Activated CD4-positive, alpha-beta T cell treated with anti-CD3 and anti-CD28 coated beads, Interleukin-2, amount 10 ng/mL, durations not matched to agents 7 days and 5 days (primary cell): ENCODE measurements at regions not wholly inside any gene's neighbourhood (a gene's known extent, or its start where the extent isn't known, plus 50 kb on each side); places are given as distances from the start of the nearest gene placed in this dataset.

Experiments used
- CTCF ChIA-PET: fragments of 350-600 bp; sonication (Branson Sonifier 250); formaldehyde crosslinking; loops from one replicate; lab custom pipeline; 2021; ENCODE audit warnings: antibody characterized with exemption; lab: Charles Lee
- POLR2A ChIA-PET: fragments of 350-600 bp; sonication (Branson Sonifier 250); formaldehyde crosslinking; loops from one replicate; lab custom pipeline; 2021; ENCODE audit warnings: antibody characterized with exemption; lab: Charles Lee
- DNase-seq: peaks from one replicate; pipeline ENCODE4 v3.0.0-alpha.2; 2020
- H3K27ac Mint-ChIP-seq: one replicate; pipeline ENCODE4 v1.8.0; 2021; ENCODE audit warnings: mild to moderate bottlenecking, moderate library complexity, mixed read lengths
- H3K27me3 Mint-ChIP-seq: one replicate; pipeline ENCODE4 v1.8.0; 2021; ENCODE audit warnings: mixed read lengths
- H3K36me3 Mint-ChIP-seq: one replicate; pipeline ENCODE4 v1.8.0; 2021; ENCODE audit warnings: low read depth, mixed read lengths
- H3K4me1 Mint-ChIP-seq: one replicate; pipeline ENCODE4 v1.8.0; 2021; ENCODE audit warnings: mixed read lengths
- H3K4me3 Mint-ChIP-seq: one replicate; pipeline ENCODE4 v1.8.0; 2021; ENCODE audit warnings: mild to moderate bottlenecking, moderate library complexity, mixed read lengths
- H3K9me3 Mint-ChIP-seq: one replicate; pipeline ENCODE4 v1.8.0; 2021; ENCODE audit warnings: mixed read lengths

GRCh38 chr15:23897531-23897930, 210.4 kb upstream of the NDN start:
- Mint-ChIP-seq H3K4me1 (no peaks in the 10 kb centered on the region), H3K4me3 (no peak overlapping the region), H3K36me3 (no peaks in the 10 kb centered on the region), H3K27ac (no peak overlapping the region), H3K9me3 (peaks cover 25% of the 10 kb centered on the region), H3K27me3 (no peaks in the 10 kb centered on the region)
- ChIA-PET POLR2A (no interaction called here), CTCF (no interaction called here)
- no peak for DNase-seq

DNA sequence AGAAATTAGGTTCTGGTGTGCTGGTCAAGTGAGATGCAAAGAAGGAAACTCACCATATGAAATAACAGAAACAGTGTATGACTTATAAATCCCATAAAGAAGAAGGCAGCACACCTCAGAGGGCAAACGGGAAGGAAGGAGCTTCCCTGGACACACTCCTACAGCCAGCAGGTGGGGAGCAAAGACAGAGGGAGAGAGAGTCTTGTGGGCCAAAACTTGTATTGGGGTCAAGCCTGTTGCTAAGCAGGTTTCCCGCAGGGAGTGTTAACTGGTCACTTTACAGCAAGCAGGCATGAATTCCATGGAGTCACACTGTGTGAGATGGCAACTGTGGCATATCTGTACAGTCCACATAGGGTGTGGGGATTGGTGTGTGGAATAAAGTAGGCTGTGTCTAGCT, 222.9 kb upstream of the NDN start:
- POLR2A ChIA-PET: no interaction called here

DNA sequence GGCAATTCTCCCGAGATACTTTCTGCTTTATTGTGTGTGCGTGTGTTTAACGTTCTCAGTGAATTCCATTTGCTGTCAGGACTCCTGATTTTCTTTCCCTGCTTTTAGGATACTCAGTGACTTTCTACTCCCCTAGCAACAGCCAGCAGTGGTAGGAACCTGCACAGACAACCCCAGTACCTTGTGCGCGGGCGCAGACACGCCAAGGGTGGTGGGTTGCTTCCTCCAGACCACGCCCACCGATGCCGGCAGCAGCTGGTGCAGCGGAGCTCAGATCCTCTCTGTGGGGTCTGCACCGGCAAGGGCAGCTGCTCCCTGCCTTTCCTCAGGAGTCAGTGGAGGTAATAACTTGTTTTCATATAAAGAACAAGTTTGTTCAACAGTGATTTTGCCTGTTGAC, 225.1 kb upstream of the NDN start:
- H3K27ac Mint-ChIP-seq: no peak overlapping the region
- no peaks in the 10 kb centered on the region for H3K27me3 Mint-ChIP-seq
- ChIA-PET POLR2A (no interaction called here), CTCF (no interaction called here)
- no peak for DNase-seq
- peaks cover 16% of the 10 kb centered on the region for H3K9me3 Mint-ChIP-seq
- no peak overlapping the region for H3K4me3 Mint-ChIP-seq
- H3K36me3 Mint-ChIP-seq: no peaks in the 10 kb centered on the region
- no peaks in the 10 kb centered on the region for H3K4me1 Mint-ChIP-seq

More for the DNA sequence above, 222.9 kb upstream of the NDN start:
- Mint-ChIP-seq H3K36me3 (no peaks in the 10 kb centered on the region), H3K27me3 (no peaks in the 10 kb centered on the region), H3K4me3 (no peak overlapping the region), H3K27ac (no peak overlapping the region), H3K9me3 (peaks cover 20% of the 10 kb centered on the region), H3K4me1 (no peaks in the 10 kb centered on the region)
- CTCF ChIA-PET: no interaction called here
- no peak for DNase-seq

GRCh38 chr15:23913081-23913480, 226.0 kb upstream of the NDN start:
- CTCF ChIA-PET: no interaction called here
- peaks cover 14% of the 10 kb centered on the region for H3K9me3 Mint-ChIP-seq
- no peak for DNase-seq

DNA sequence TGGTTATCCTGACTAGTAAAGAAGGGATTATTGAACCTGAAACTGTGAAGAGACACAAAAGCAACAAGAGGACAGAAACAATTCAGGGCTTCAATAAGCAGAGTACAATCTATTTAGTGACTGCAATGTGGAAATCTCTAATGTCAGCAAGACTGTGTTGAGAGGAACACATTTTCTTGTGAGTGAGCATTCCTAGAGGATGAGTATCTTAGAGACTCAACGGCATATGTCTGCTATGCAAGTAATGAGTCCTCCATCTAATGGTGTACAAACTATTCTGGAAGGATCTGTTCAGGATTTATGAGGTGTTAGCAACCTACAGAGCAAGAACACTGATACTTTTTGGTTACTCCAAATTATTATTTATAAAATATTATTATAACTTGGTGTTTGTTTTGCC, 226.5 kb upstream of the NDN start:
- Mint-ChIP-seq H3K9me3 (peaks cover 11% of the 10 kb centered on the region), H3K27ac (no peak overlapping the region), H3K27me3 (no peaks in the 10 kb centered on the region), H3K4me3 (no peak overlapping the region), H3K36me3 (no peaks in the 10 kb centered on the region), H3K4me1 (no peaks in the 10 kb centered on the region)
- CTCF ChIA-PET: no interaction called here
- POLR2A ChIA-PET: no interaction called here
- no peak for DNase-seq

More at GRCh38 chr15:23913081-23913480, 226.0 kb upstream of the NDN start:
- H3K4me1 Mint-ChIP-seq: no peaks in the 10 kb centered on the region
- H3K27ac Mint-ChIP-seq: no peak overlapping the region
- POLR2A ChIA-PET: no interaction called here
- H3K27me3 Mint-ChIP-seq: no peaks in the 10 kb centered on the region
- no peak overlapping the region for H3K4me3 Mint-ChIP-seq
- no peaks in the 10 kb centered on the region for H3K36me3 Mint-ChIP-seq

GRCh38 chr15:23924686-23925085, 237.6 kb upstream of the NDN start:
- no peak for DNase-seq
- H3K9me3 Mint-ChIP-seq: peaks cover 20% of the 10 kb centered on the region
- POLR2A ChIA-PET: no interaction called here
- no peak overlapping the region for H3K27ac Mint-ChIP-seq
- CTCF ChIA-PET: no interaction called here
- no peaks in the 10 kb centered on the region for H3K4me1 Mint-ChIP-seq
- H3K36me3 Mint-ChIP-seq: no peaks in the 10 kb centered on the region
- H3K27me3 Mint-ChIP-seq: no peaks in the 10 kb centered on the region
- no peak overlapping the region for H3K4me3 Mint-ChIP-seq

DNA sequence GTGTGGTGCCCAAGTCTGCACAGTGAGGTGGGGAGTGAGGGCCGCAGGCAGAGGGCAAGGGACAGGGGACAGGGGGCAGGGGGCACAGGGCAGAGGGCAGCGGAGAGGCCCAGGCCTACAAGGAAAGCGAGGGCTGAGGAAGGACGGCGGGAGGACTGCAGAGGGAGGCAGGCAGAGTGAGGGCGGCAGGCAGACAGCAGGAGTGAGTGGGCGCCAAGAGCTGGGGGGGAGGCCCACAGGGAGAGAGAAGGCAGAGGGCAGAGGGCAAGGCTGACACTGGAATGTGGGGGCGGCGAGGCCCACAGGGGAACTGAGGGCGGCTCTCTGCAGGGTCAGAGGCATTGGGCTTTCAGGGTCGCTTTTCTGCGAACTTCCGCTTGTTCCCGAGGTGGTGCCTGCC, 267.8 kb upstream of the NDN start:
- peaks cover 23% of the 10 kb centered on the region for H3K9me3 Mint-ChIP-seq
- ChIA-PET POLR2A (no interaction called here), CTCF (no interaction called here)
- no peaks in the 10 kb centered on the region for H3K36me3 Mint-ChIP-seq
- H3K4me3 Mint-ChIP-seq: no peak overlapping the region
- no peak for DNase-seq
- H3K27me3 Mint-ChIP-seq: no peaks in the 10 kb centered on the region
- H3K27ac Mint-ChIP-seq: no peak overlapping the region
- H3K4me1 Mint-ChIP-seq: no peaks in the 10 kb centered on the region

DNA sequence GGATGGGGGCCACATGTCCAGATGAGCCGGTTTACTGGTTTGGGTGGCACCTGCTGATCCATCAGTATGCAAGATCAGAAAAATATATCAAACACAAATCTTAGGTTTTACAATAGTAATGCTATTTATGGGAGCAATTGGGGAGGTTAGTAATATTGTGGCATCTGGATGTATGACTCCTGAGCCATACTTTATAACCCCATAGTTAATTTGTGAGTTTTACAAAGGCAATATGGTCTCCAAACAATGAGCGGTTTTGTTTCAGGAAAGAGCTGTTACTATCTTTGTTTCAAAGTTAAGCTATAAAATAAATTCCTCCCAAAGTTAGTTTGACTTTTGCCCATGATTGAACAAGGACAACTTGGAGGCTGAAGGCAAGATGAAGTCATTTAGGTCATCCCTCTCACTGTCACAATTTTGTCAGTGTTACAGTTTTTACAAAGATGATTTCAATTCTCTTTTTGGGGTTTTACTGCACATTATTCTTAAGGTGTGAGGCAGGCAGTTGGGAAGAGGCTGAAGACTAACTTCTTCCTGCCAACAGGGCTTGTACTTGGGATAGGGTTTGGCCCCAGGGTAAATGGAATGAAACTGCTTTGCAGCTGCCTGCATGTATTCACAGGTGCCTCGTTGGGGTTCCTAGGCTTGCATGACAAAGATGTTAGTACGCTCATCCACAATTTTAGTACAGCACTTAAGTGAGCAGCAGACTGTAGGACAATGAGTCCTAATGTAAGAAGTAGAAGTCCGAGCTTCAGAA, 296.6 kb upstream of the NDN start:
- CTCF ChIA-PET: no interaction called here
- Mint-ChIP-seq H3K9me3 (peaks cover 10% of the 10 kb centered on the region), H3K4me1 (no peaks in the 10 kb centered on the region), H3K27ac (no peak overlapping the region), H3K4me3 (no peak overlapping the region), H3K27me3 (no peaks in the 10 kb centered on the region), H3K36me3 (no peaks in the 10 kb centered on the region)
- POLR2A ChIA-PET: no interaction called here
- no peak for DNase-seq

DNA sequence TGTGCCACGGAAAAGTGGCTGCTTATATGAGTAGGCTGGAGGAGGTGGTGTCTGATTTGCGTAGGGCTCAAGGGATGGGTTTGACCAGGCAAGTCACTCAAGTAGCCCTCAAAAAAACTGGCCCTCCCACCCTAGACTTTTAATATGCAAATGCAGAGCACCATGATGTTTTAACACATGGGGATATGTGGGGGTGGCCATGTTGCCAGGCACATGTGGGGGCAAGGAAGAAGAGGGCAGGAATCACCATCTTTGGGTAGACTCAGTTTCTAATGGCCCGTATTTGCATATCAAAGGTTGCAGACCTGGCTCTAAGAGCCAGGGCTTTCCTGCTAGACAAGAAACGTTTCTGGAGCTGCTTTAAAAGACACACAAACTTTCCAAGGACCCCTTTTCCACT, 307.2 kb upstream of the NDN start:
- POLR2A ChIA-PET: no interaction called here
- CTCF ChIA-PET: no interaction called here
- no peak for DNase-seq
- Mint-ChIP-seq H3K27me3 (no peaks in the 10 kb centered on the region), H3K9me3 (peaks cover 35% of the 10 kb centered on the region), H3K36me3 (no peaks in the 10 kb centered on the region), H3K4me1 (no peaks in the 10 kb centered on the region), H3K4me3 (no peak overlapping the region), H3K27ac (no peak overlapping the region)

DNA sequence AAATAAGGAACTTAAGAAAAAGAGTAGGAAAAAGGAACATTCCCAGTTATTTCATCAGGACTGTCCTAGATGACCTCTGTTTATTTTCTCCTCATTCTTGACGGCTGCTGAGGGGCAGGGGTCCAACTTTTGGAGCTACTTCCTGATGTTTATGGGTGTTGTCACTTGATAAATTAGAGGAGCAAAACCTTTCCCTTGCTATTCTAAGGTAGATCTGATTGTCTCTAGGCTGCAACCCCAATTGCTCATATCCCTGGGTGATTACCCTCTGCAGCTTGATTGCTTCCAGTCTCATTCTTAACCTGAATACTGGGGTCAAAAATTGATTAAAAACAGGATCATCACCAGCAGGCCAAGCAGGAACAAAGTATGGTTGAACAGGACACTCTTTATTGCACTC, 311.0 kb upstream of the NDN start:
- no peak overlapping the region for H3K27ac Mint-ChIP-seq
- CTCF ChIA-PET: no interaction called here
- no peak overlapping the region for H3K4me3 Mint-ChIP-seq
- POLR2A ChIA-PET: no interaction called here
- H3K36me3 Mint-ChIP-seq: no peaks in the 10 kb centered on the region
- no peaks in the 10 kb centered on the region for H3K4me1 Mint-ChIP-seq
- DNase-seq: no peak
- H3K9me3 Mint-ChIP-seq: peaks cover 29% of the 10 kb centered on the region
- no peaks in the 10 kb centered on the region for H3K27me3 Mint-ChIP-seq

- Mint-ChIP-seq H3K27ac (no peak overlapping the region), H3K27me3 (no peaks in the 10 kb centered on the region), H3K36me3 (no peaks in the 10 kb centered on the region), H3K4me1 (no peaks in the 10 kb centered on the region), H3K4me3 (no peak overlapping the region), H3K9me3 (peaks cover 25% of the 10 kb centered on the region)
- DNase-seq: no peak
- POLR2A ChIA-PET: no interaction called here
- CTCF ChIA-PET: no interaction called here
Measured at GRCh38 chr15:24008476-24008875, 321.4 kb upstream of the NDN start.

DNA sequence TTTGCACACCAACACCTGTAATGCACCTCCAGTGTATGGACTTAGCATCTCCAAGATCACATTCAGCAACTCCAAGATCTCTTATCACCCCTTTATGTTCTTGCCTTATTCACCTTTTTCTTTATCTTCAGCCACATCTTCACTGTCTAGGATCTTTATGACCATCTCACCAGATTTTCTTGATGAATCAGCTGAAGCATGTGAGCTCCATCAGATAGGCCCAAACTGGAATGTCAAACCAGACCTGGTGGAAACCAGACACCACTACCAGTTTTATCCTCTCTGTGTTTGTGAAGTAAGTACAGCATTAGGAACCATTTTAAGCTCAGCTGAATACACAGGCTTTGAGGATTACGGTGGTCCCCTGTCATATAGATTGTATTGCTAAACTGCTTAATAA, 330.4 kb upstream of the NDN start:
- Mint-ChIP-seq H3K27ac (no peak overlapping the region), H3K36me3 (no peaks in the 10 kb centered on the region), H3K4me1 (no peaks in the 10 kb centered on the region), H3K27me3 (no peaks in the 10 kb centered on the region), H3K4me3 (no peak overlapping the region), H3K9me3 (peaks cover 30% of the 10 kb centered on the region)
- CTCF ChIA-PET: no interaction called here
- POLR2A ChIA-PET: no interaction called here
- DNase-seq: no peak

DNA sequence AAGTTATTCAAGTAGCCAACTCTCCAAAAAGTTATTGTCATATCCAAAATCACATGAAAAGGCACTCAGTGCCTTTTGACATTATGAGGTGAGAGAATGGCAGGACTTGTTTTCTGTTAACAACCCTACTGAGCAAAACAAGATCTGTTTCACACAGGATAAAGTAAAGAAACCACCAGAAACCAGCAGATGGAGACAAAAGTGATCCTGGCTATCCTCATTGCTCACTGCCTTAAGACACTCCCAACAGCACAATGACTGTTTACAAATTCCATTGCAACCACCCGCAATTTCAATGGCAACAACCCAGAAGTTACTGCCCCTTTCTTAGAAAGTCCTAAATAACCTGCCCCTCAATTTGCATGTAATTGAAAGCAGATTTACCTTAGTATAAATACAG, 352.6 kb upstream of the NDN start:
- CTCF ChIA-PET: no interaction called here
- no peaks in the 10 kb centered on the region for H3K27me3 Mint-ChIP-seq

More for the DNA sequence above, 352.6 kb upstream of the NDN start:
- POLR2A ChIA-PET: no interaction called here
- H3K27ac Mint-ChIP-seq: no peak overlapping the region
- H3K4me1 Mint-ChIP-seq: no peaks in the 10 kb centered on the region
- DNase-seq: no peak
- H3K4me3 Mint-ChIP-seq: no peak overlapping the region
- no peaks in the 10 kb centered on the region for H3K36me3 Mint-ChIP-seq
- H3K9me3 Mint-ChIP-seq: peaks cover 17% of the 10 kb centered on the region
